GM12878 (cell line): ENCODE measurements at regions not wholly inside any gene's neighbourhood (a gene's known extent, or its start where the extent isn't known, plus 50 kb on each side); places are given as distances from the start of the nearest gene placed in this dataset.

Source experiments
- ATAC-seq: fragments of 200-7000 bp; cut with Tn5 transposase; 3 replicates; pipeline ENCODE4 v1.9.1; 2020; ENCODE audit warnings: mild to moderate bottlenecking, moderate library complexity
- BruUV-seq: library from RNA; stranded (reverse); fragments of 400-500 nt; replicated peaks from 2 replicates; lab custom pipeline; 2021; lab: Mats Ljungman, UMichigan
- CTCF ChIA-PET: fragments of 300-600 bp; sonication (Branson Sonifier 250); formaldehyde crosslinking; extraction: SDS; loops from one replicate; lab custom pipeline; 2021; ENCODE audit warnings: inconsistent platforms; lab: Yijun Ruan, JAX
- POLR2A ChIA-PET: fragments of 350-600 bp; formaldehyde crosslinking; extraction: SDS; loops from one replicate; lab custom pipeline; 2021; ENCODE audit warnings: inconsistent platforms; lab: Charles Lee
- RAD21 ChIA-PET: fragments of 300-600 bp; sonication (Branson Sonifier 250); formaldehyde crosslinking; loops from one replicate; lab custom pipeline; 2023; ENCODE audit warnings: antibody characterized with exemption; ENCODE audit not compliant: unreplicated experiment; lab: Charles Lee
- SMC1A ChIA-PET: fragments of 300-600 bp; sonication (Branson Sonifier 250); formaldehyde crosslinking; loops from one replicate; lab custom pipeline; 2023; ENCODE audit not compliant: unreplicated experiment, uncharacterized antibody; lab: Charles Lee
- DNase-seq: peaks from one replicate; pipeline ENCODE4 v3.0.0-alpha.2; 2011; ENCODE audit warnings: low read depth, low spot score
- FAIRE-seq: peaks from 3 replicates; lab custom pipeline; 2011; peaks lifted over from hg19 to GRCh38; lab: Jason Lieb, UNC
- H2AFZ ChIP-seq: 2 replicates; pipeline ENCODE4 v1.6.0; 2011; ENCODE audit warnings: low read depth, low read length, control low read depth; ENCODE audit not compliant: control insufficient read depth
- H3K27ac ChIP-seq: 2 replicates; pipeline ENCODE4 v1.5.1; 2011; ENCODE audit warnings: control low read depth; ENCODE audit not compliant: control insufficient read depth, insufficient read depth
- H3K27me3 ChIP-seq, 2 experiments: replicated peaks in 1 of 2; 2 replicates each; pipeline versions ENCODE4 v1.6.0 to v1.6.1; 2011; ENCODE audit warnings: low read length in 1 of 2; ENCODE audit not compliant: control insufficient read depth in 2 of 2, insufficient read depth in 2 of 2
- H3K36me3 ChIP-seq, 2 experiments: 2 replicates each; pipeline ENCODE4 v1.5.1; 2011; ENCODE audit warnings: low read length in 1 of 2; ENCODE audit not compliant: control insufficient read depth in 2 of 2, insufficient read depth in 2 of 2
- H3K4me1 ChIP-seq: 2 replicates; pipeline ENCODE4 v1.6.1; 2011; ENCODE audit warnings: mild to moderate bottlenecking, low read length, moderate library complexity, mixed read lengths; ENCODE audit not compliant: control insufficient read depth, insufficient read depth
- H3K4me2 ChIP-seq: 2 replicates; pipeline ENCODE4 v1.6.0; 2011; ENCODE audit warnings: control low read depth; ENCODE audit not compliant: control insufficient read depth, insufficient read depth
- H3K4me3 ChIP-seq: fragments of 200-600 bp; sonication (generic); 2 replicates; pipeline ENCODE4 v1.5.1; 2016
- H3K79me2 ChIP-seq: 2 replicates; pipeline ENCODE4 v1.6.0; 2011; ENCODE audit warnings: low read length; ENCODE audit not compliant: control insufficient read depth, insufficient read depth
- H3K9ac ChIP-seq: 2 replicates; pipeline ENCODE4 v1.8.0; 2011; ENCODE audit warnings: low read length, control low read depth, mixed read lengths; ENCODE audit not compliant: control insufficient read depth, insufficient read depth
- H3K9me3 ChIP-seq: replicated peaks from 3 replicates; pipeline ENCODE4 v1.5.1; 2011; ENCODE audit warnings: mild to moderate bottlenecking, low read length; ENCODE audit not compliant: control insufficient read depth, insufficient read depth
- H4K20me1 ChIP-seq: 2 replicates; pipeline ENCODE4 v1.6.0; 2011; ENCODE audit not compliant: control insufficient read depth, insufficient read depth
- ASH2L ChIP-seq: fragments of 300-600, 200-600 bp; sonication (generic); IDR thresholded peaks from 2 replicates; pipeline ENCODE4 v1.6.1; 2017; ENCODE audit warnings: low read depth, mild to moderate bottlenecking, borderline replicate concordance
- CBFB ChIP-seq: IDR thresholded peaks from 2 replicates; pipeline ENCODE4 v1.6.1; 2016; ENCODE audit warnings: antibody characterized with exemption, low read depth
- CTCF ChIP-seq, 3 experiments: IDR thresholded peaks in 2 of 3; conservative IDR thresholded peaks in 1 of 3; 2 replicates each; pipeline ENCODE4 v1.5.1; 2011; ENCODE audit warnings: low read depth in 3 of 3, low read length in 3 of 3, mild to moderate bottlenecking in 3 of 3, control low read depth in 2 of 3, moderate library complexity in 2 of 3, inconsistent platforms in 1 of 3, mixed read lengths in 1 of 3; ENCODE audit not compliant: control insufficient read depth in 2 of 3, insufficient read depth in 1 of 3; ENCODE audit errors: extremely low read depth in 1 of 3
- GATAD2B ChIP-seq: fragments of 450-650 bp; conservative IDR thresholded peaks from 2 replicates; pipeline ENCODE4 v1.6.1; 2017; ENCODE audit warnings: low read depth, mild to moderate bottlenecking, moderate library complexity
- HCFC1 ChIP-seq: fragments of 150-350 bp; IDR thresholded peaks from 2 replicates; pipeline ENCODE4 v1.6.1; 2014; ENCODE audit warnings: low read length
- IKZF1 ChIP-seq: fragments of 450-650 bp; conservative IDR thresholded peaks from 2 replicates; pipeline ENCODE4 v1.6.1; 2017; ENCODE audit warnings: antibody characterized with exemption, mild to moderate bottlenecking
- IKZF2 ChIP-seq, 2 experiments: fragments of 450-650 bp; IDR thresholded peaks; 2 replicates each; pipeline ENCODE4 v1.6.1; 2017; ENCODE audit warnings: mild to moderate bottlenecking in 2 of 2, moderate library complexity in 2 of 2
- MYB ChIP-seq: fragments of 150-350 bp; IDR thresholded peaks from 2 replicates; pipeline ENCODE4 v1.6.1; 2014; ENCODE audit warnings: mild to moderate bottlenecking, low read depth, low read length, borderline replicate concordance
- NR2C1 ChIP-seq: fragments of 450-650 bp; IDR thresholded peaks from 2 replicates; pipeline ENCODE4 v1.6.1; 2017; ENCODE audit warnings: antibody characterized with exemption, mild to moderate bottlenecking, moderate library complexity
- RCOR1 ChIP-seq: conservative IDR thresholded peaks from 2 replicates; pipeline ENCODE4 v1.6.1; 2012; ENCODE audit warnings: low read depth, low read length, improper control_type of control experiment
- ZZZ3 ChIP-seq: IDR thresholded peaks from 2 replicates; pipeline ENCODE4 v1.6.1; 2011; ENCODE audit warnings: low read depth; ENCODE audit not compliant: control insufficient read depth, insufficient read length
- WGBS: methylation state at CpG from one replicate; pipeline ENCODE4 v1.1.6; 2016; ENCODE audit warnings: low lambda C conversion rate; ENCODE audit not compliant: insufficient replicate concordance, insufficient coverage; ENCODE audit errors: missing lambda C conversion rate; 5-methylcytosine and 5-hydroxymethylcytosine counted together
- in situ Hi-C: fragments of 300-500 bp; cut with MboI; formaldehyde crosslinking; loops from 9 replicates; pipeline ENCODE4 v1.14.3; 2018; ENCODE audit warnings: mixed read lengths
- intact Hi-C: fragments of 100-400 bp; cut with micrococcal nuclease; formaldehyde crosslinking; loops from one replicate; pipeline ENCODE4 v1.14.2; 2022; ENCODE audit not compliant: unreplicated experiment

GRCh38 chr1:64393790-64394189, 76.1 kb upstream of the CACHD1 start:
- BruUV-seq, result no TSS peak
- no peak overlapping the region for H3K27ac ChIP-seq
- H3K27me3 ChIP-seq, result no peaks in the 10 kb centered on the region
- CTCF ChIA-PET, result no interaction called here
- in situ Hi-C loops (no loop called here), intact Hi-C loops (no loop called here)
- no peaks in the 10 kb centered on the region for H3K36me3 ChIP-seq
- FAIRE-seq (no peak), ATAC-seq (no peak), DNase-seq (no peak)
- POLR2A ChIA-PET, result no interaction called here
- H2AFZ ChIP-seq, result no peak overlapping the region
- RAD21 ChIA-PET, result no interaction called here
- SMC1A ChIA-PET, result interaction anchor here (0.6 kb wide), 1 partner anchor 35 kb away, joined by 3 read pairs; no protein-coding TSS in a partner anchor
- TF ChIP-seq MYB (no peak), ZZZ3 (no peak), RCOR1 (no peak), HCFC1 (no peak), IKZF2 (IDR thresholded peaks at IDR 0.05) (no peak), IKZF1 (no peak), CBFB (no peak)
- H3K4me1 ChIP-seq, result no peaks in the 10 kb centered on the region
- H4K20me1 ChIP-seq, result no peaks in the 10 kb centered on the region
- H3K4me3 ChIP-seq, result no peak overlapping the region
- H3K4me2 ChIP-seq, result no peak overlapping the region
- no peak overlapping the region for H3K9ac ChIP-seq
- no peaks in the 10 kb centered on the region for H3K9me3 ChIP-seq
- H3K79me2 ChIP-seq, result no peaks in the 10 kb centered on the region
- 0% methylated on average over 2 of the region's 2 CpGs for whole genome bisulfite sequencing

GRCh38 chr1:64396817-64397216, 73.1 kb upstream of the CACHD1 start:
- intact Hi-C loops, result no loop called here
- no TSS peak for BruUV-seq
- ChIA-PET CTCF (no interaction called here), SMC1A (no interaction called here), RAD21 (no interaction called here), POLR2A (no interaction called here)
- no peaks in the 10 kb centered on the region for H3K27me3 ChIP-seq
- no peak for ATAC-seq
- no peak overlapping the region for H3K4me3 ChIP-seq
- no peaks in the 10 kb centered on the region for H3K9me3 ChIP-seq
- no peak overlapping the region for H3K4me2 ChIP-seq
- 43% methylated on average over 4 of the region's 4 CpGs for WGBS
- no peak overlapping the region for H3K27ac ChIP-seq
- no peak for DNase-seq
- H3K9ac ChIP-seq, result no peak overlapping the region
- no peak for TF ChIP-seq GATAD2B
- TF ChIP-seq ASH2L, result no peak
- no peak for TF ChIP-seq NR2C1
- TF ChIP-seq CTCF (IDR thresholded peaks at IDR 0.05 in 2 of 3, conservative IDR thresholded peaks at IDR 0.05 in 1 of 3; ENCODE audit: control insufficient read depth in 2 of 3, extremely low read depth in 1 of 3, insufficient read depth in 1 of 3, low read depth in 3 of 3, low read length in 3 of 3), result 0 out of 6 replicates have a peak, but pooled peaks of 1 of the 3 experiments have one; percentile 5
- no peak overlapping the region for H2AFZ ChIP-seq
- no peaks in the 10 kb centered on the region for H3K79me2 ChIP-seq
- no peaks in the 10 kb centered on the region for H3K36me3 ChIP-seq
- H3K4me1 ChIP-seq, result no peaks in the 10 kb centered on the region
- no peaks in the 10 kb centered on the region for H4K20me1 ChIP-seq
- no peak for FAIRE-seq
- in situ Hi-C loops, result no loop called here
